Gastroesophageal sphincter (tissue), 4 donors: ENCODE measurements at regions not wholly inside any gene's neighbourhood (a gene's known extent, or its start where the extent isn't known, plus 50 kb on each side); places are given as distances from the start of the nearest gene placed in this dataset.

Experiments used
- ATAC-seq: fragments of 150-250 bp; one replicate; pipeline ENCODE4 v1.9.1; 2016; ENCODE audit warnings: mild to moderate bottlenecking, moderate library complexity
- H3K27ac ChIP-seq, 4 donors: fragments of 200-600 bp; sonication (generic) in 3 of 4; 1 replicate in 3 of 4; 2 replicates in 1 of 4; pipeline ENCODE4 v1.5.1; 2016 to 2019
- H3K27me3 ChIP-seq: fragments of 200-600 bp; sonication (generic); one replicate; pipeline ENCODE4 v1.5.1; 2019
- H3K36me3 ChIP-seq, 2 donors: fragments of 200-600 bp; sonication (generic); one replicate each; pipeline ENCODE4 v1.5.1; 2019; ENCODE audit warnings: control low read depth in 1 of 2
- H3K4me1 ChIP-seq, 3 donors: fragments of 200-600 bp; sonication (generic); 1 replicate in 2 of 3; 2 replicates in 1 of 3; pipeline ENCODE4 v1.5.1; 2016 to 2019; ENCODE audit warnings: control low read depth in 2 of 3
- H3K4me3 ChIP-seq, 2 donors: fragments of 200-600 bp; sonication (generic); one replicate each; pipeline ENCODE4 v1.5.1; 2019; ENCODE audit warnings: mild to moderate bottlenecking in 1 of 2, moderate library complexity in 1 of 2
- H3K9me3 ChIP-seq, 3 donors: fragments of 200-600 bp; sonication (generic); one replicate each; pipeline ENCODE4 v1.5.1; 2017 to 2019; ENCODE audit warnings: control low read depth in 2 of 3
- CTCF ChIP-seq, 4 experiments: fragments of 200-600 bp in 2 of 4; fragments of 450-650 bp in 2 of 4; sonication (generic) in 1 of 4; IDR thresholded peaks; one replicate each; pipeline ENCODE4 v1.5.1; 2017 to 2019; ENCODE audit warnings: antibody characterized with exemption in 4 of 4, mild to moderate bottlenecking in 2 of 4, moderate library complexity in 2 of 4
- EP300 ChIP-seq: sonication (generic); formaldehyde crosslinking; IDR thresholded peaks from one replicate; pipeline ENCODE4 v1.6.1; 2017; ENCODE audit warnings: antibody characterized with exemption, mild to moderate bottlenecking
- POLR2A ChIP-seq, 2 donors: fragments of 450-650 bp; IDR thresholded peaks; one replicate each; pipeline ENCODE4 v1.6.1; 2017; ENCODE audit warnings: antibody characterized with exemption in 2 of 2, mild to moderate bottlenecking in 2 of 2, moderate library complexity in 1 of 2
- POLR2AphosphoS5 ChIP-seq: sonication (generic); formaldehyde crosslinking; IDR thresholded peaks from one replicate; pipeline ENCODE4 v1.6.1; 2017; ENCODE audit warnings: antibody characterized with exemption
- WGBS, 2 donors: methylation state at CpG; one replicate each; pipeline ENCODE4 v1.1.5; 2018; ENCODE audit warnings: low coverage in 1 of 2; 5-methylcytosine and 5-hydroxymethylcytosine counted together

- Histone ChIP-seq H3K27ac (no peak overlapping the region), H3K27me3 (no peaks in the 10 kb centered on the region), H3K4me3 (no peak overlapping the region), H3K4me1 (no peaks in the 10 kb centered on the region), H3K9me3 (peaks cover 0 to 11% (median 0%) of the 10 kb centered on the region in 3 donors), H3K36me3 (no peaks in the 10 kb centered on the region)
- TF ChIP-seq CTCF (IDR thresholded peaks at IDR 0.05) (no peak), EP300 (no peak)
- WGBS, 2 donors = 80 to 88% methylated on average over 4 of the region's 4 CpGs
- no peak for ATAC-seq
These were observed 131.6 kb downstream of the CAND1 start for GRCh38 chr12:67400742-67401141.

- peaks cover 0 to 21% (median 0%) of the 10 kb centered on the region in 3 donors for H3K4me1 ChIP-seq
- no peaks in the 10 kb centered on the region for H3K27me3 ChIP-seq
- no peaks in the 10 kb centered on the region for H3K36me3 ChIP-seq
- H3K27ac ChIP-seq = no peak overlapping the region
- H3K9me3 ChIP-seq = peaks cover 0 to 10% (median 0%) of the 10 kb centered on the region in 3 donors
- no peak overlapping the region for H3K4me3 ChIP-seq
- ATAC-seq = no peak
- WGBS, 2 donors = 38 to 45% methylated on average over 2 of the region's 2 CpGs
- no peak for TF ChIP-seq CTCF (IDR thresholded peaks at IDR 0.05)
These were observed 141.1 kb downstream of the CAND1 start for GRCh38 chr12:67410246-67410645.

GRCh38 chr12:67410667-67411067, 141.5 kb downstream of the CAND1 start:
- Histone ChIP-seq H3K27me3 (no peaks in the 10 kb centered on the region), H3K9me3 (peaks cover 0 to 6% (median 0%) of the 10 kb centered on the region in 3 donors), H3K36me3 (no peaks in the 10 kb centered on the region), H3K27ac (no peak overlapping the region), H3K4me3 (no peak overlapping the region), H3K4me1 (peaks cover 0 to 21% (median 0%) of the 10 kb centered on the region in 3 donors)
- 21 to 43% methylated on average over 1 to 2 of the region's 2 CpGs for WGBS, 2 donors
- TF ChIP-seq EP300 = no peak
- no peak for TF ChIP-seq POLR2AphosphoS5
- no peak for TF ChIP-seq POLR2A (IDR thresholded peaks at IDR 0.05)
- TF ChIP-seq CTCF (IDR thresholded peaks at IDR 0.05) = no peak
- no peak for ATAC-seq

GRCh38 chr12:67411562-67411961, 142.4 kb downstream of the CAND1 start:
- ATAC-seq = no peak
- TF ChIP-seq CTCF (IDR thresholded peaks at IDR 0.05) (no peak), POLR2A (IDR thresholded peaks at IDR 0.05) (no peak), POLR2AphosphoS5 (no peak), EP300 (no peak)
- Histone ChIP-seq H3K27ac (no peak overlapping the region), H3K4me1 (peaks cover 0 to 21% (median 0%) of the 10 kb centered on the region in 3 donors), H3K9me3 (no peaks in the 10 kb centered on the region), H3K4me3 (no peak overlapping the region), H3K27me3 (no peaks in the 10 kb centered on the region), H3K36me3 (no peaks in the 10 kb centered on the region)
- 92 to 100% methylated on average over 2 of the region's 2 CpGs for WGBS, 2 donors

- Histone ChIP-seq H3K27me3 (no peaks in the 10 kb centered on the region), H3K9me3 (no peaks in the 10 kb centered on the region), H3K4me3 (no peak overlapping the region), H3K4me1 (peaks cover 0 to 21% (median 0%) of the 10 kb centered on the region in 3 donors), H3K27ac (peak overlapping the region in 1 of 4 donors; percentile 3), H3K36me3 (no peaks in the 10 kb centered on the region)
- no peak for TF ChIP-seq POLR2A (IDR thresholded peaks at IDR 0.05)
- TF ChIP-seq CTCF (IDR thresholded peaks at IDR 0.05) = no peak
- no peak for TF ChIP-seq EP300
- no peak for TF ChIP-seq POLR2AphosphoS5
- ATAC-seq = no peak
- 45 to 62% methylated on average over 2 to 4 of the region's 4 CpGs for WGBS, 2 donors
These were observed 144.4 kb downstream of the CAND1 start for GRCh38 chr12:67413577-67413976.
